Neural cell (in vitro differentiated cells): ENCODE measurements at regions not wholly inside any gene's neighbourhood (a gene's known extent, or its start where the extent isn't known, plus 50 kb on each side); places are given as distances from the start of the nearest gene placed in this dataset.

Experiments
- H2AFZ ChIP-seq: fragments of 200-600, 300-800 bp; sonication (generic), shearing (Covaris generic); 2 replicates; pipeline ENCODE4 v1.6.0; 2014; ENCODE audit warnings: low read depth, mild to moderate bottlenecking, antibody characterized with exemption, low read length, moderate library complexity
- H3F3A ChIP-seq: fragments of 200-600 bp; shearing (Covaris generic); 2 replicates; pipeline ENCODE4 v1.6.1; 2016; ENCODE audit warnings: mild to moderate bottlenecking, moderate library complexity, mixed read lengths, antibody characterized with exemption, low read length; ENCODE audit not compliant: insufficient read depth, poor library complexity, severe bottlenecking
- H3K27ac ChIP-seq: fragments of 200-600, 300-800 bp; sonication (generic), shearing (Covaris generic); 2 replicates; pipeline ENCODE4 v1.5.1; 2014; ENCODE audit warnings: mild to moderate bottlenecking, low read length, moderate library complexity
- H3K27me3 ChIP-seq: fragments of 300-800, 200-600 bp; sonication (generic), shearing (Covaris generic); 2 replicates; pipeline ENCODE4 v1.6.0; 2014; ENCODE audit warnings: mild to moderate bottlenecking, low read depth, low read length, moderate library complexity; ENCODE audit not compliant: insufficient read depth
- H3K36me3 ChIP-seq: fragments of 300-800, 200-600 bp; sonication (generic), shearing (Covaris generic); 2 replicates; pipeline ENCODE4 v1.5.1; 2014; ENCODE audit warnings: mild to moderate bottlenecking, antibody characterized with exemption, low read length, moderate library complexity; ENCODE audit not compliant: insufficient read depth
- H3K4me2 ChIP-seq: fragments of 300-800, 200-600 bp; sonication (generic), shearing (Covaris generic); 2 replicates; pipeline ENCODE4 v1.6.0; 2014; ENCODE audit warnings: mild to moderate bottlenecking, low read length
- H3K4me3 ChIP-seq: fragments of 300-800, 200-600 bp; sonication (generic), shearing (Covaris generic); 2 replicates; pipeline ENCODE4 v1.5.1; 2014; ENCODE audit warnings: mild to moderate bottlenecking, low read length, moderate library complexity
- H3K79me2 ChIP-seq: fragments of 200-600 bp; shearing (Covaris generic); replicated peaks from 2 replicates; pipeline ENCODE4 v1.6.0; 2014; ENCODE audit warnings: mild to moderate bottlenecking, low read length, moderate library complexity; ENCODE audit not compliant: insufficient read depth
- H3K9ac ChIP-seq: fragments of 300-800, 200-600 bp; sonication (generic), shearing (Covaris generic); 2 replicates; pipeline ENCODE4 v1.6.1; 2016; ENCODE audit warnings: mild to moderate bottlenecking, low read length, mixed read lengths
- H3K9me2 ChIP-seq: fragments of 200-600 bp; shearing (Covaris generic); 2 replicates; pipeline ENCODE4 v1.6.1; 2016; ENCODE audit warnings: mild to moderate bottlenecking, low read length, mixed read lengths; ENCODE audit not compliant: insufficient read depth
- H3K9me3 ChIP-seq: fragments of 200-600, 300-800 bp; sonication (generic), shearing (Covaris generic); 2 replicates; pipeline ENCODE4 v1.6.1; 2016; ENCODE audit warnings: mild to moderate bottlenecking, mixed run types, low read length, moderate library complexity, mixed read lengths
- H4K20me1 ChIP-seq: fragments of 200-600 bp; shearing (Covaris generic); 2 replicates; pipeline ENCODE4 v1.6.1; 2016; ENCODE audit warnings: mild to moderate bottlenecking, mixed run types; ENCODE audit not compliant: insufficient read depth
- EP300 ChIP-seq: fragments of 450-650 bp; conservative IDR thresholded peaks from 2 replicates; pipeline ENCODE4 v1.6.1; 2014; ENCODE audit warnings: antibody characterized with exemption, mild to moderate bottlenecking, moderate library complexity; ENCODE audit not compliant: poor library complexity, severe bottlenecking
- EZH2 ChIP-seq: fragments of 200-600, 300-800 bp; shearing (Covaris generic), sonication (generic); IDR thresholded peaks from 2 replicates; pipeline ENCODE4 v1.6.1; 2014; ENCODE audit warnings: antibody characterized with exemption, low read length, borderline replicate concordance, mild to moderate bottlenecking; ENCODE audit not compliant: insufficient read depth, poor library complexity, severe bottlenecking
- MXI1 ChIP-seq: fragments of 450-650 bp; conservative IDR thresholded peaks from 2 replicates; pipeline ENCODE4 v1.6.1; 2014; ENCODE audit warnings: antibody characterized with exemption, mild to moderate bottlenecking; ENCODE audit not compliant: poor library complexity, severe bottlenecking
- POLR2AphosphoS5 ChIP-seq: IDR thresholded peaks from 2 replicates; pipeline ENCODE4 v1.6.1; 2012
- RAD21 ChIP-seq: fragments of 450-650 bp; conservative IDR thresholded peaks from 2 replicates; pipeline ENCODE4 v1.6.1; 2014; ENCODE audit warnings: antibody characterized with exemption, mild to moderate bottlenecking, moderate library complexity
- SMC3 ChIP-seq: fragments of 450-650 bp; conservative IDR thresholded peaks from 2 replicates; pipeline ENCODE4 v1.6.1; 2014; ENCODE audit warnings: antibody characterized with exemption, mild to moderate bottlenecking, moderate library complexity; ENCODE audit not compliant: poor library complexity
- TAF1 ChIP-seq: IDR thresholded peaks from 2 replicates; pipeline ENCODE4 v1.6.1; 2012; ENCODE audit warnings: low read depth
- TF ChIP-seq, protein P1 (sequence below): IDR thresholded peaks from 2 replicates; pipeline ENCODE4 v1.6.1; 2012; ENCODE audit warnings: borderline replicate concordance
- TF ChIP-seq, protein P2 (sequence below): fragments of 450-650 bp; IDR thresholded peaks from 2 replicates; pipeline ENCODE4 v1.5.1; 2014; ENCODE audit warnings: antibody characterized with exemption, mild to moderate bottlenecking, moderate library complexity; ENCODE audit not compliant: poor library complexity, severe bottlenecking

DNA sequence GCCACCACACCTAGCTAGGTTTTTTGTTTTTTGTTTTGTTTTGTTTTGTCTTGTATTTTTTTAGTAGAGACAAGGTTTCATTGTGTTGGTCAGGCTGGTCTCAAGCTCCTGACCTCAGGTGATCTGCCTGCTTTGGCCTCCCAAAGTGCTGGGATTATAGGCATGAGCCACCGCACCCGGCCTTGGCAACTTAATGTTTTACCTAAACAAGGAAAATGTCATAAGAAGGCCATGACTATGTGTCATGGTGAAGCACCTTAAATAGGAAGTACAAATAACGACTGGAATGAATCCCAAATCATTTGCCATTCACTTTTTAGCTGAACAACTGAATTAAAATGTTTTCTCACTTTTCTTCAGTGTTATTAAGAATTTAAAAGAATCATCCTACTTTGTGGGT, 465.2 kb downstream of the KCTD12 start:
- Histone ChIP-seq H3K4me2 (no peak overlapping the region), H3K27me3 (no peaks in the 10 kb centered on the region), H3K27ac (no peak overlapping the region), H3K9me3 (no peaks in the 10 kb centered on the region), H3K4me3 (no peak overlapping the region), H3K9me2 (no peaks in the 10 kb centered on the region), H3F3A (no peaks in the 10 kb centered on the region), H3K36me3 (no peaks in the 10 kb centered on the region), H2AFZ (no peak overlapping the region), H3K9ac (no peak overlapping the region), H4K20me1 (no peaks in the 10 kb centered on the region), H3K79me2 (no peaks in the 10 kb centered on the region)
- no peak for TF ChIP-seq SMC3
- no peak for TF ChIP-seq EP300
- TF ChIP-seq, protein P1, sequence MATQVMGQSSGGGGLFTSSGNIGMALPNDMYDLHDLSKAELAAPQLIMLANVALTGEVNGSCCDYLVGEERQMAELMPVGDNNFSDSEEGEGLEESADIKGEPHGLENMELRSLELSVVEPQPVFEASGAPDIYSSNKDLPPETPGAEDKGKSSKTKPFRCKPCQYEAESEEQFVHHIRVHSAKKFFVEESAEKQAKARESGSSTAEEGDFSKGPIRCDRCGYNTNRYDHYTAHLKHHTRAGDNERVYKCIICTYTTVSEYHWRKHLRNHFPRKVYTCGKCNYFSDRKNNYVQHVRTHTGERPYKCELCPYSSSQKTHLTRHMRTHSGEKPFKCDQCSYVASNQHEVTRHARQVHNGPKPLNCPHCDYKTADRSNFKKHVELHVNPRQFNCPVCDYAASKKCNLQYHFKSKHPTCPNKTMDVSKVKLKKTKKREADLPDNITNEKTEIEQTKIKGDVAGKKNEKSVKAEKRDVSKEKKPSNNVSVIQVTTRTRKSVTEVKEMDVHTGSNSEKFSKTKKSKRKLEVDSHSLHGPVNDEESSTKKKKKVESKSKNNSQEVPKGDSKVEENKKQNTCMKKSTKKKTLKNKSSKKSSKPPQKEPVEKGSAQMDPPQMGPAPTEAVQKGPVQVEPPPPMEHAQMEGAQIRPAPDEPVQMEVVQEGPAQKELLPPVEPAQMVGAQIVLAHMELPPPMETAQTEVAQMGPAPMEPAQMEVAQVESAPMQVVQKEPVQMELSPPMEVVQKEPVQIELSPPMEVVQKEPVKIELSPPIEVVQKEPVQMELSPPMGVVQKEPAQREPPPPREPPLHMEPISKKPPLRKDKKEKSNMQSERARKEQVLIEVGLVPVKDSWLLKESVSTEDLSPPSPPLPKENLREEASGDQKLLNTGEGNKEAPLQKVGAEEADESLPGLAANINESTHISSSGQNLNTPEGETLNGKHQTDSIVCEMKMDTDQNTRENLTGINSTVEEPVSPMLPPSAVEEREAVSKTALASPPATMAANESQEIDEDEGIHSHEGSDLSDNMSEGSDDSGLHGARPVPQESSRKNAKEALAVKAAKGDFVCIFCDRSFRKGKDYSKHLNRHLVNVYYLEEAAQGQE, result no peak
- TF ChIP-seq, protein P2, sequence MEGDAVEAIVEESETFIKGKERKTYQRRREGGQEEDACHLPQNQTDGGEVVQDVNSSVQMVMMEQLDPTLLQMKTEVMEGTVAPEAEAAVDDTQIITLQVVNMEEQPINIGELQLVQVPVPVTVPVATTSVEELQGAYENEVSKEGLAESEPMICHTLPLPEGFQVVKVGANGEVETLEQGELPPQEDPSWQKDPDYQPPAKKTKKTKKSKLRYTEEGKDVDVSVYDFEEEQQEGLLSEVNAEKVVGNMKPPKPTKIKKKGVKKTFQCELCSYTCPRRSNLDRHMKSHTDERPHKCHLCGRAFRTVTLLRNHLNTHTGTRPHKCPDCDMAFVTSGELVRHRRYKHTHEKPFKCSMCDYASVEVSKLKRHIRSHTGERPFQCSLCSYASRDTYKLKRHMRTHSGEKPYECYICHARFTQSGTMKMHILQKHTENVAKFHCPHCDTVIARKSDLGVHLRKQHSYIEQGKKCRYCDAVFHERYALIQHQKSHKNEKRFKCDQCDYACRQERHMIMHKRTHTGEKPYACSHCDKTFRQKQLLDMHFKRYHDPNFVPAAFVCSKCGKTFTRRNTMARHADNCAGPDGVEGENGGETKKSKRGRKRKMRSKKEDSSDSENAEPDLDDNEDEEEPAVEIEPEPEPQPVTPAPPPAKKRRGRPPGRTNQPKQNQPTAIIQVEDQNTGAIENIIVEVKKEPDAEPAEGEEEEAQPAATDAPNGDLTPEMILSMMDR, result no peak

DNA sequence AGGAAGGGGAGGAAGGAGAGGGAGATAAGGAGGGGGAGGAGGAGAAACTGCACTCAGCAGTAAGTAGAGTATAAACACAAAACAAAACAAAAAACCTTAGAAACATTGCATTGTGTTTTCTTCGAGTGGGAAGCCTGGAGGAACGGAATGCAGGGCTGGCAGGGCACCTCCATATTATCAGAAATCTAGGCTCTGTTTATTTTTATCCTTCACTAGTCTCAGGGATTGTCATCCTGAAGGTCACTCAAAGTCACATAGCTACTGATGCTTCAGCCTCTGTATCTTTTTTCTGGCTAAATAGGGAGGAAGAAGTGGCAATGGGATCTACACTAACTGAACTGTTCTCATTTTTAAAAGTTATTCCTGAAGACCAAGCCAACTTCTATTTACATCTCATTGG, 467.8 kb downstream of the KCTD12 start:
- H4K20me1 ChIP-seq, result no peaks in the 10 kb centered on the region
- no peaks in the 10 kb centered on the region for H3K36me3 ChIP-seq
- H3K4me3 ChIP-seq, result no peak overlapping the region
- no peak overlapping the region for H3K4me2 ChIP-seq
- H3K9me2 ChIP-seq, result no peaks in the 10 kb centered on the region
- H3K27me3 ChIP-seq, result no peaks in the 10 kb centered on the region
- H2AFZ ChIP-seq, result no peak overlapping the region
- H3K27ac ChIP-seq, result no peak overlapping the region
- H3K9me3 ChIP-seq, result no peaks in the 10 kb centered on the region
- TF ChIP-seq, protein P2, result no peak
- no peak for TF ChIP-seq EZH2
- TF ChIP-seq, protein P1, result no peak
- TF ChIP-seq RAD21, result no peak
- no peak for TF ChIP-seq TAF1
- no peak for TF ChIP-seq EP300
- no peak for TF ChIP-seq SMC3
- no peak for TF ChIP-seq POLR2AphosphoS5
- TF ChIP-seq MXI1, result no peak
- no peaks in the 10 kb centered on the region for H3K79me2 ChIP-seq
- no peak overlapping the region for H3K9ac ChIP-seq
- no peaks in the 10 kb centered on the region for H3F3A ChIP-seq
